Endothelial cell (in vitro differentiated cells): ENCODE measurements at regions not wholly inside any gene's neighbourhood (a gene's known extent, or its start where the extent isn't known, plus 50 kb on each side); places are given as distances from the start of the nearest gene placed in this dataset.

Experiments used
- DNase-seq: peaks from one replicate; pipeline ENCODE4 v3.0.0; 2021; ENCODE audit warnings: low spot score
- H3K27ac Mint-ChIP-seq: one replicate; pipeline ENCODE4 v1.8.0; 2021; ENCODE audit warnings: mixed read lengths, inconsistent platforms; ENCODE audit not compliant: unreplicated experiment
- H3K27me3 Mint-ChIP-seq: one replicate; pipeline ENCODE4 v1.8.0; 2021; ENCODE audit warnings: mild to moderate bottlenecking, moderate library complexity, mixed read lengths, inconsistent platforms; ENCODE audit not compliant: unreplicated experiment
- H3K36me3 Mint-ChIP-seq: one replicate; pipeline ENCODE4 v1.8.0; 2021; ENCODE audit warnings: mild to moderate bottlenecking, low read depth, mixed read lengths, inconsistent platforms; ENCODE audit not compliant: unreplicated experiment
- H3K4me1 Mint-ChIP-seq: one replicate; pipeline ENCODE4 v1.8.0; 2021; ENCODE audit warnings: mild to moderate bottlenecking, mixed read lengths, inconsistent platforms; ENCODE audit not compliant: unreplicated experiment
- H3K4me3 Mint-ChIP-seq: one replicate; pipeline ENCODE4 v1.8.0; 2021; ENCODE audit warnings: mild to moderate bottlenecking, mixed read lengths, inconsistent platforms; ENCODE audit not compliant: unreplicated experiment
- H3K9me3 Mint-ChIP-seq: one replicate; pipeline ENCODE4 v1.8.0; 2021; ENCODE audit warnings: mixed read lengths, inconsistent platforms; ENCODE audit not compliant: unreplicated experiment
- TF ChIP-seq, protein P1 (sequence below): fragments of 200-600 bp; sonication (generic); IDR thresholded peaks from one replicate; pipeline ENCODE4 v1.5.0; 2021; ENCODE audit warnings: antibody characterized with exemption; ENCODE audit not compliant: unreplicated experiment

DNA sequence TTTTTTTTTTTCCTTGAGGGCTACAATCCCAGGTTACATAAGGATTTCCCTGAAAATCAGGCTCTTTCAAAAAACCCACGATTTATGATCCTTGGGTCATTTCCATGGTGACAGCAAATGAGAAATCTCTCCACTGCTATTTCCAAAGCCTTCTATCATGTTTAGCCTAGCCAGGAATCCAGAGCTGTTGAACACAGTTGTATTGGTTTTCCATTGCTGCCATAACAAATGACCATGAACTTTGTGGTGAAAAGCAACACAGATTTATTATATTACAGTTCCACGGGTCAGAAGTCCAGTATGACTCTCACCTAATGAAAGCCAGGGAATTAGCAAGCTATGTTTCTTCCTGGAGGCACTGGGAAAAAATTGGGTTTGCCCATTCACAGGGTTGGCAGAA lies 106.6 kb downstream of the MAF start:
- TF ChIP-seq, protein P1, sequence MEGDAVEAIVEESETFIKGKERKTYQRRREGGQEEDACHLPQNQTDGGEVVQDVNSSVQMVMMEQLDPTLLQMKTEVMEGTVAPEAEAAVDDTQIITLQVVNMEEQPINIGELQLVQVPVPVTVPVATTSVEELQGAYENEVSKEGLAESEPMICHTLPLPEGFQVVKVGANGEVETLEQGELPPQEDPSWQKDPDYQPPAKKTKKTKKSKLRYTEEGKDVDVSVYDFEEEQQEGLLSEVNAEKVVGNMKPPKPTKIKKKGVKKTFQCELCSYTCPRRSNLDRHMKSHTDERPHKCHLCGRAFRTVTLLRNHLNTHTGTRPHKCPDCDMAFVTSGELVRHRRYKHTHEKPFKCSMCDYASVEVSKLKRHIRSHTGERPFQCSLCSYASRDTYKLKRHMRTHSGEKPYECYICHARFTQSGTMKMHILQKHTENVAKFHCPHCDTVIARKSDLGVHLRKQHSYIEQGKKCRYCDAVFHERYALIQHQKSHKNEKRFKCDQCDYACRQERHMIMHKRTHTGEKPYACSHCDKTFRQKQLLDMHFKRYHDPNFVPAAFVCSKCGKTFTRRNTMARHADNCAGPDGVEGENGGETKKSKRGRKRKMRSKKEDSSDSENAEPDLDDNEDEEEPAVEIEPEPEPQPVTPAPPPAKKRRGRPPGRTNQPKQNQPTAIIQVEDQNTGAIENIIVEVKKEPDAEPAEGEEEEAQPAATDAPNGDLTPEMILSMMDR = no peak
- H3K4me1 Mint-ChIP-seq = peaks cover 6% of the 10 kb centered on the region
- H3K27ac Mint-ChIP-seq = no peak overlapping the region
- H3K27me3 Mint-ChIP-seq = no peaks in the 10 kb centered on the region
- no peaks in the 10 kb centered on the region for H3K9me3 Mint-ChIP-seq
- no peak for DNase-seq
- no peaks in the 10 kb centered on the region for H3K36me3 Mint-ChIP-seq
- no peak overlapping the region for H3K4me3 Mint-ChIP-seq

DNA sequence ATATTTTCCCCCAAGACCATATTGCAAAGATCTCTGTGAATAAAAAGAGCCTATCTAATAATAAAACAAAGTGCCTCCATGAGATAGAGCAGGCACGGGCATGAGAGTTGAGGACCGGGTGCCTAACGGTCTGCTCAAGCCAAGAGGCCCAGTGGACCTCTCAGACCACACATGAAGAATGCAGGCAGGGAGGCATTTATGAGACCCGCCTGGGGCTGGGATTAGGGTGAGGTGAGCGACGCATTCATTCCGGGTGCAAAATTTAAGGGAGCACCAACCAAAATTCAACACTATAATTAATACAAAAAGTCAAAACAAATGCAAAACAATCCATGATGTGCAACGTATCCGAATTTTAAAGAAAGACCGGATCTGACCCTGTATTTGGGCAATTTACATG lies 108.5 kb downstream of the MAF start:
- Mint-ChIP-seq H3K4me1 (peaks cover 6% of the 10 kb centered on the region), H3K27me3 (no peaks in the 10 kb centered on the region), H3K9me3 (no peaks in the 10 kb centered on the region), H3K27ac (no peak overlapping the region), H3K36me3 (no peaks in the 10 kb centered on the region), H3K4me3 (no peak overlapping the region)
- no peak for DNase-seq
- TF ChIP-seq, protein P1 = no peak

DNA sequence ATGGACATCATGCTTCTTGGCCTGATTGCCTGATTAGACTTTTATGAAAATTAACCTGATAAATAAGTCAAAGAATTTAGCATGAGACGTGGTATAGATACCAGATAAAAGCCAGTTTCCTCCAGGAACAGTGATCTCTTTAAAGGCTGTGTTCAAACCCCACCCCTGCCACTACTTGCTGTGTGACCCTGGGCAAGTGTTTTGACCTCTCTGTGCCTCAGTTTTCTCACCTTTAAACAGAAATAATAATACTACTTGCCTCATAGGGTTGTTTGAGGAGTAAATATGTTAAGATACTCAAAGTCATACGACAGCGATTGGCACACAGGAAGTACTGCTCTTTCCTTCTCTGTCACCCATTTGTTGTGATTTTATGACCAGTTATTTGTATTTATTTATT lies 115.5 kb downstream of the MAF start:
- Mint-ChIP-seq H3K36me3 (no peaks in the 10 kb centered on the region), H3K4me1 (peaks cover 8% of the 10 kb centered on the region), H3K9me3 (no peaks in the 10 kb centered on the region), H3K27me3 (peaks cover 5% of the 10 kb centered on the region), H3K4me3 (no peak overlapping the region), H3K27ac (no peak overlapping the region)
- no peak for DNase-seq
- TF ChIP-seq, protein P1 = no peak

DNA sequence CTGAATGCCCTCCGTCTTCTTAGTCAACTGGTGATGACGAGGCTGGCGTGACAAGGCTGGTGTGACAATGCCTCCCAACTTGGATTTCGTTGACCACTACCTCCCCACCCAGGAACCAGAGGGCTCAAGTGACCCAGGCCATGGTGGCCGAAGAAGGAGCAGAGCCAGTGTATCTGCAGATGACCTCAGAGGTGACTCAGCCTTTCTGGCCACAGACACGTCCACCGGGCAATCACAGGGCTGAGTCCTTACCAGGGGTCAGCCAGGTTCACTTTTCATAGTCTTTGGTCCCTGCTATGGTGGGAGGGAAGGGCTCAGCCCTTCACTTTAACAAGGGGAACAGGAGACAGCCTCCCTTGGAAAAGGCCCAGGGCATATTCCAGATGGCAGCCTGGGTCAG lies 116.3 kb downstream of the MAF start:
- Mint-ChIP-seq H3K4me1 (peaks cover 8% of the 10 kb centered on the region), H3K9me3 (no peaks in the 10 kb centered on the region), H3K4me3 (no peak overlapping the region), H3K27me3 (peaks cover 5% of the 10 kb centered on the region), H3K27ac (no peak overlapping the region), H3K36me3 (no peaks in the 10 kb centered on the region)
- TF ChIP-seq, protein P1 = no peak
- DNase-seq = no peak

DNA sequence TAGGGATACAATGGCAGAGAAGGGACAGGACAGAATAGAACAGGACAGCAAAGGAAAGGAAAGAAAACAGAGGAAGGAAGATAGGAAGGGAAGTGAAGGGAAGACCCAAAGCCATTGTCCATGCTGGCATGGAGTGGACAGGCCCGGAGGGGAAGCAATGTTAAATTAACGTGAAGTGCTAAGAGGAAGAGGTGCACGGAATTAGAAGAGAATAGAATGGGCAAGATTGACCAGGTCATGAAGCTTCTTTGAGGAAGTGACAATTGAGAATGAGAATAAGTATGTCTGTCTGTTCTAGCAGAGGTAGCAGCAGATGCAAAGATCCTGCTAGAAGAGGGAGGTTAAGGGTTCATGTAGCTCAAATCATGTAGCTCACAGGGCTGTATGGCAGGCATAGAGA lies 117.2 kb downstream of the MAF start:
- no peak overlapping the region for H3K27ac Mint-ChIP-seq
- TF ChIP-seq, protein P1 = no peak
- no peak for DNase-seq
- peaks cover 9% of the 10 kb centered on the region for H3K27me3 Mint-ChIP-seq
- H3K4me3 Mint-ChIP-seq = no peak overlapping the region
- no peaks in the 10 kb centered on the region for H3K36me3 Mint-ChIP-seq
- peaks cover 8% of the 10 kb centered on the region for H3K4me1 Mint-ChIP-seq
- no peaks in the 10 kb centered on the region for H3K9me3 Mint-ChIP-seq
